T-helper 1 cell treated with Interleukin-12 subunit alpha and Interleukin-12 subunit beta and Interleukin-4 antibody, amounts not matched to agents 30 ng/mL and 1 ng/mL, for 36 hours (primary cell): ENCODE measurements at regions not wholly inside any gene's neighbourhood (a gene's known extent, or its start where the extent isn't known, plus 50 kb on each side); places are given as distances from the start of the nearest gene placed in this dataset.
"Not testable (repeated sequence)": the region's sequence is repeated elsewhere in the genome, so short reads cannot be mapped to it uniquely, and the experiment has no call there.

Experiments
- intact Hi-C: fragments of 100-400 bp; cut with micrococcal nuclease; formaldehyde crosslinking; loops from one replicate; pipeline ENCODE4 v1.15.1; 2024

GRCh38 chr5:116825486-116825885 is 250.9 kb upstream of the SEMA6A start:
- intact Hi-C loops = no loop called here

DNA sequence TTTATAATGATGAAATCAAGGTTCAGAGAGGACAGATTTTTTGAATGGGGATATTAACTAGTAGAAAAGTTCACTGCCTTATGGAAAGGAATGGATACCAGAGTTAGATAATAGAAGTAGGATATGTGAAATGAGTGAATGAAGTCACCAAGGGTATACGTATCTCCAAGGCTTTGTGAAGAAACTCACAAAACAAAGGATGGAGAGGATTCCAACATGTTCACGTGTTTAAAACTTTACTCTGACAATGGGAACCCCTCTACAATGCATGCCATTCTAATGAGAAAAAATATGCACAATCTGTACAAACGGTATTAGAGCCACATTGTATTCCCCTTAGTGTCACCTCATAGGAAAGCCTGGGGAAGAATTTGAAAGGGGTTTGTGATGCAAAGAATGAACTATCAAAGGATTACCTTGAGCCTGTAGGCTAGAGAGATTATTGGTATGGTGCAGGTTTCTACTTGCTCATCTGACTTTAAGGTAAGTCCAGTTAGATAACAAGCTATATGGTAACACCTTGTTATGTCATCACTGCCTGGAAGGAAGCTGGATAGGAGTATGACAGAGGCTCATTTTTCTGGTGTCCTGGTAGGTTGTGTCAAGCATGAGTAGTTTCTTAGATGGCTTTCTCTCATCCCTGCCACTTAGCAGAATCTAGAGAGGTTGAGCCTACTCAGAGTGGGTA is 250.3 kb upstream of the SEMA6A start:
- intact Hi-C loops = no loop called here

DNA sequence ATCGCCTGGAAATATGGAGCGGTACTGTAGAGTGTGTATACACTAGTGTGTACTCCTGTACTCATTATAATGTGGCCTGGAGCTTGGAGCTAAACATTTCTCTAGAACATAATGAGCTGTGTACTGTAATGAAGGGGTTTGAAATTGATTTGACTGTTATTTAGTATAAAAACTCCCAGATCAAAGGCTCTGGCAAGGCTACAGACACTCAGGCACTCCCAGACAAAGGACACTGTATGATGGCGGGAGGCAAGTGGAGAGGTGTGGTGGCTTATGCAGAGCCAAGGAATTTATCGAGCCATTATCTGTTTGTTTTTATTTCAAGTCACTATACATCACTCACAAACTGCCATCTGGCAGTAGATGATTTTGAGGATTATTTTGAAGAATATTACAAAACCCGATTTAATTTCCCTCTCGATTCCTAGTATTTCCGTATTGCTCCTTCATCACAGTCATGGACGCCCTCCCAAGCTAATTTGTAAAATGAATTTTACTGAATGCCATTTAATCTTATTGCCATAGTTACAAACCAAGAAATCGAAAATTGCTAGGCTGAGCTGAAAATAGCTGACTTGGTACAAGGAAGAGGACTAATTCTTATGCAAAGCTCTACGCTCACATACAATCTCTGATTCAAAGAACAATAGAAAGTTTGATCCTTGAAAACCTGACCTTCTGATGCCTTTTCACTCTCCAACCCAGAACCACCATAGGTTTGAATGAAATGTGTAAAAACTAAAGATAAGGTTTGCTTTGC is 240.2 kb upstream of the SEMA6A start:
- intact Hi-C loops = no loop called here

DNA sequence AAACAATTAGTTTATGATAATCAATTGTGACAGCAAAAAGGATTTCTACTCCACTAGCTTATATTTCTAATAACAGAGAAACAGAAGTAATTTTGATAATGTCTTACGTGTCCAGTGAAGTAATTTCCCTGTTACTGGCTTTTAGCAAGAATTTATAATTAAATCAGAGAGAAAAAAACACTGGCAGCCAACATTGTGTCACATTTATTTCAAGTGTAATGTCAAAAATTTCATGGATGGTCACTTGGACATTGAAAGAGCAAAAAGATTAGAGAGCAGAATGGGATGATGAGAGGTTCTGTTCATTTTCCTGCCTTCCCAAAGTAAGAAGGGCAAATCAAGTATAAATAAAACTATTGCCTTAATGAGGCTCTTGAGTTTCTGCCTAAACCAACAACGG is 239.3 kb upstream of the SEMA6A start:
- intact Hi-C loops = no loop called here

DNA sequence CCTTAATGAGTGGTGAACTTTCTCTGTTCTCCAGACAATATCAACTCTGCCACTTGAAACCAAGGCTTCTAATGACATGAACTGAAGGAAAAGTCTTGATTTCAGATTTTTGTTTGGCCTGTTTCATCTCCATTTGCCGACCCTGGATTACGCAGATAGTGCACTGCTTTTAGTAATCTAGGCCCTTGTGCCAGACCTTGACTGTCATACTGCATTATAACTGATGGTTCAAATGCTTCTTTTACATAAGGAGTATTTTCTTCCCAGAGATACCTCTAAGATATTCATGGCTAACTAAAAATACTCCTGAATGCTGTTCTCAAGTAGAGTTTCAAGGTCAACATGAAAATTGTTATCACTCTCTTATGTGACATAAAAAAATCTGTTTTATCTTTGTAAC is 238.7 kb upstream of the SEMA6A start:
- intact Hi-C loops = no loop called here

DNA sequence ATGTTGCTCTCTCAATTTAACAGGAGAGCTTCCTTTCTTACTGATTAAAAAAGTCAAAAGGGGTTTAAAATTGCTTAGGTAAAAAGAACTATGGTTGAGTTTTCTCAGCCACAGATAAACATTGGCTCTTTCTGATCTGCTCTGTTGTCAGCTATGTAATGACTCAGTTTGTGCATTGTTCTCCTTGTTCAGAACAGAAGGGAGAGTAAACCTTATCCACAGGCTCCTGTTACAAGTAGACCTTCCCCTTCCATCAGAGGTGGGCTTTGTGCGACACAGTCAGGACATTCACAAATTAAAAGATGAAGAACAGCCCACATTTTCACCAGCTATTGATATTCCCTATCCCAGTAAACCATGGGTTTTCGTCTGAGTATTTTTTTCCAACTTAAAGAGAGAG is 236.3 kb upstream of the SEMA6A start:
- intact Hi-C loops = no loop called here

DNA sequence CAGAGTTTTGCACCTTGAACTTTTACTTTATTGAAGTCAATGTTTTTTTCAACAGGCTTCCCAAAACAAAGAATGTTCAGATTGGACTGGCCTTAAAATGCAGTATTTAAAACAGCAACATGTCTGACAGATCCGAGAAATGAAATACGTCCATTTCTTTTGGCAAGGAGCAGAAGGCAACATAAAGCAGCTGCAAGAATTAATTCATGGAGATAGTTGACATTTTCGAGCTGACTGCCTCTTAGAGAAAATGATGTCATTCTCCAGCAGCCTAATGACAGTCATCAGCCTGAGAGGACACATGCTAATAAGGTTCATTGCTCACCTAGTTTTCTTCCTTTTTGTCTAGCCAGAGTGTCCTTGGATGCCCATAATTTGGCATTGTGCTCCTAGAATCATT is 232.2 kb upstream of the SEMA6A start:
- intact Hi-C loops = no loop called here

- intact Hi-C loops = no loop called here
Observed at GRCh38 chr5:116799401-116799800, 224.8 kb upstream of the SEMA6A start.

GRCh38 chr5:116795189-116795588 is 220.6 kb upstream of the SEMA6A start:
- intact Hi-C loops = no loop called here

DNA sequence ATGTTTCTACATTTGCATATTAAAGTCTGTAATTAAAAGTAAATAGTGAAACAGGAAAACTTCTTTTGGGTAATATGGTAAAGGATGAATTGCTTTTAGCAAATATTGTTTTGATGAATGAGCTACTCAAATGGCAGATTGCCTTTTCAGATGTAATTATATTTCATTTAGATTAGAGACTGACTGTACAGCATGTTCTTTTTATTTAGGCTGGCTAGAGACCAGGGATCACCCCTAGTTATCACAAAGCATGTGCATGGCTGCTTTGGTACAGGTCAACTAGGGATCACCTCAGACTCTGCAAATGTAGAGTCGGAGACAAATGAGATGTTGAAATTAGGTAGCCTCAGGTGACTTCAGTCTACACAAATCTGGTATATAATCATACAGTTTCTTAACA is 214.9 kb upstream of the SEMA6A start:
- intact Hi-C loops = no loop called here

DNA sequence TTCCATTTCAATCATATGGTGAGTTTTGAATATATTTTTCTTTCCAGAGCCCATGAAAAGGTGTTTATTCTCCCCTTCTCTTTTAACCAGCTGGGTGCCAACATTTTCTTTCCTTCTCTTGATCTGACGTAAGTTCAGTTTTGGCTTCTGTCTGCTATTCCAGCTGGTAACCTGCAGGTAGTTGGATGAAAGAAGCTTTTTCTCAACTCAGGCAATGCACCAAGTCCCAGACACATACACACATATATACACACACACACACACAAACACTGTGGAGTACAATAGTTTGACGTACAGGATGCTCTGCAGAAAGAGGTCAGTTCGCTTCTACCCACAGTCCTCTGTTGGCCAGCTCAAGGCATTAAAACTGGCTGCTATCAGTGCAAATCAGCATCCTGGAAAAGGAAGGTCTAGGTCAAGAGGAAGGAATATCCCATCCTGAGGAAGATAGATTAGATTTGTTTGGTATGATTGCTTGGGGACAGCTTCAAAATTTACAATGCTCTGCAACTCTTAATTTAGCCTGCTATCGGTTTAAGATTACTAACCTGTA is 214.3 kb upstream of the SEMA6A start:
- intact Hi-C loops = no loop called here

GRCh38 chr5:116787570-116787969 is 212.9 kb upstream of the SEMA6A start:
- intact Hi-C loops = no loop called here

DNA sequence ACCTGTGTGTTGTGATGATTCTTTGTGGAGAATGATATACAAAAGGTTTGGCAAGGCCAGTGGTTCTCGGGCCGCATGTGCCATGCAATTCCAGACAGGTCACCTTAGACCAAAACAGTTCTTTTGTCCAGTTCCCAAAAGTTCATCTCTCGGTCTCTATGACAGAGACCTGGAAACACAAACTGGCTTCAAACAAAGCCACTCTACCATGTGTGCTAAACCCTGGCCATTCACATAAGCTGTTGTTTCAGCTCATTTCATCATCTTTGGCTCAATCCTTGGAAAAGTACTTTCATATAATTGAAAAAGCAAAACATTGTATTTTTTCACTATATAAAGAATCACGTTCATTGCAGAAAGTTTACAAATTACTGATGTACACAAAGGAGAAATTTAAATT is 210.5 kb upstream of the SEMA6A start:
- intact Hi-C loops = no loop called here

DNA sequence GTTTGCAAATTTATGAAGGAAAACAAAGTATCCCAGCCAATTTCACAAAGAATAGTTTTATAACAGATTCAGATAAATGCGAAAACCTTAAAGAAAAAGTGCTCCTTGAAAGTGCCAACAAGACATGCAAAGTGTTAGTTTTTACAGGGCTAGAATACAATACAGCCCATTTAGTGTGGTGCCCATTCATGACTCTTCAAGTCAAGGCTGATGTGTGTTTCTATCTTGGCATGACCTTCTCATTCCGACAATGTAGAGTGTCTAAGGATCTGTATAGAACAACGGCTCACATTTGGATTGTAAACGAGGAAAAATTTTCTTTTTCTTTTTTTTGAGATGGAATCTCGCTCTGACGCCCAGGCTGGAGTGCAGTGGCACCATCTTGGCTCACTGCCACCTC is 205.2 kb upstream of the SEMA6A start:
- intact Hi-C loops = no loop called here

DNA sequence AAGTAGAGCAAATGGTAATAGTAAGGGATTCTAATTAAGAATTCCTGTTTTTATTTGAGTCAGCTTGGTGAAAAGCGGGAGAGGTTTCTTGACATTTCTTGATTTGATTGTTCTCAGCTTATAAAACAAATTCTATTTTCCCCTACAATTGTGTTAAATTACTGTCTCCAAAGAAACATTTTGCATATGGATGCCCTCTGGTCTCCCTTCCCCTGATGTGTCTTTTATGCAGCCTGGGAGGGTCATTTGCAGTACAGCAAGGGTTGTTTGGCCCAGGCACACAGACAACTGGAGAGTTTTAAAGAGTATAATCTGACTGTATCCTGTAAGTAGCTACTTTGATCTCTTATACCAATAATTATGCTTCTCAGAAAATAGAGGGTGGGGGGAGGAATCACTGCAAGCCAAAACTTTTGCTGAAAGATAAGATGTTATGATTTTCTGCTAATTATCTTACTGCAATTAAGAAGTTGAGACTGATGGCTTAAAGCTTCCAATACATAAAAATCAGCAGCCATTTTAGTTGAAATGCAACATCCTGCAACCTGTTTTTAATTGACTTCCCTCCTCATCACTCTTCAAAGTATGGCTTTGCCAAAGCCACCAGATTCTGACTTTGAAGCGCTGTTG is 204.1 kb upstream of the SEMA6A start:
- intact Hi-C loops = no loop called here

DNA sequence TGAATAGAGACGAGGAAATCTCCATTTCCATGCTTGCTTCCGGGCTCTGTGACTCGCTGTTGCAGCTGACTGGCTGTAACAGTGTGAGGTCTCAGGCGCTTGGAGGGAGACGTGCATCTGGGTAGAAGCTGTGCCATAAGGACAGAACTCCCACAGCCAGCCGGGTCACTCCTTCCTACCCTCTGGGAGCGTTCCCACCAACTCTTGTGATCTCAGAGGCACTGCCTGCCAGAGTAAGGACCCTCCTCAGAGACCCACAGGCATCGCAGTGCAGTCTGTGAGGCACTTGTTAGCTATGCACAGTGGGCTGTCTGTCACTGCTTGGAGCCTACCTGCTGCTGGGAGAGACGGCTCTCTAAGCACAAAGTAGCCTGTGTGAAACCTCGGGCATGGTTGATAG is 203.4 kb upstream of the SEMA6A start:
- intact Hi-C loops = no loop called here

- intact Hi-C loops = no loop called here
Observed at GRCh38 chr5:116773926-116774325, 199.3 kb upstream of the SEMA6A start.

DNA sequence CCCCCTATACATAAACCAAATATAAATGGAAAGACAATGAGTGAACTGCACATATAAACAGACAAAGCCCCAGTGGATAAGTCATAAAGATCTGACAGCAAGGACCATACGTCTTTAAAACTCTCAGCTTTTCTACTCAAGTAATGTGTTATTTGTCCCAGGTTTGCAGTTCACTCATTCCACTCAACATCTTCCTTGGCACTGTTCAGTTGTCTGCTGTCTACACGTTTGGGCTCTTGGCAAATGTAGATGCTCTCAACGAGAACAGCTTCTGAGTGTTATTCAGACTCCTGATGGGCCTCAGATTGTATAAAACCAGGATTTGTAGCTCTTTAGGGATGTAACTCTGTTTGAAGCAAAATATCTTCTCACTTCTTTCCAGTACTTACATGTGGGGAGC is 198.2 kb upstream of the SEMA6A start:
- intact Hi-C loops = no loop called here

GRCh38 chr5:116772152-116772501 is 197.5 kb upstream of the SEMA6A start:
- intact Hi-C loops = no loop called here

DNA sequence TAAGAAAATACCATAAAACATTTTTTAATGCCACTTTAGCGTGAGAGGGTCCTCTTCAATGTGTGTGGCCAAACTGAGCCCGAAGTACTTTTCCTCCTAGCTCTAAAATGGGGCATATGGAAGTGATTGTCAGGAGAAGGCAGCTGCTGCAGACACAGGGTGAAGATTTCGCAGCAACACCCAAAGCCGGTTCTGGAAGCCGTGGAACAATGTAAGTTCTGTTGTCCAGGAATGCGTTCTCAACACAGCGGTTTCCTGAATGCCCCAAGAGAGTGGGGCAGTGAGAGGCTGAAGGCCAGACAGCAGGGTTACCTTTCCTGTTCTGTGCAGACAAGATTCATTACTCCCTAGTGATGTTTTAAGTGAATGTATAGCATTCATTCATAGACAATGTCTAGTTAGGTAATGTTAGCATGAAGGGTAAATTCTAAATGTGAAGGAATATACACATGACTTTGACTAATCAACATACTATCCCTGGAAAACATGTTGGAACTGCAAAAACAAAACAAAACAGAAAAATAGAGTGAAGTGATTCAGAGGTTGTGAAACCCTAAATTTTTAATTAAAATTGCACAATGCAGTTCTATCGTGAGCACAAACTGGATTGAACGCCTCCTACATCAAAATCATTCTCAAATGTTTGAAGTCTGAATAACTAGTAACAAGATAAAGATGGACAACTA is 197.0 kb upstream of the SEMA6A start:
- intact Hi-C loops = no loop called here

DNA sequence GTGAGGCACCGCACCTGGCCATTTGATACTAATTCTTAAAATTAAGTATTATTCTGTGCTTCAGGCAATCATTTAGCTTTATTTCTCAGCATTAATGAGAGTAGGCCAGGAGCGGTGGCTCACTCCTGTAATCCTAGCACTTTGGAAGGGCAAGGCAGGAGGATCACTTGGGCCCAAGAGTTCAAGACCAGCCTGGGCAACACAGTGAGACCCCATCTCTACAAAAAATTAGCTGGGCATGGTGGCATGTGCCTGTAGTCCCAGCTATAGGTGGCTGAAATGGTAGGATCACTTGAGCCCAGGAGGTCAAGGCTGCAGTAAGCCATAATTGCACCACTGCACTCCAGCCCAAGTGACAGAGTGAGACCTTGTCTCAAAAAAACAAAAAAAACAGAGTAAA is 195.3 kb upstream of the SEMA6A start:
- intact Hi-C loops = not testable (repeated sequence)

DNA sequence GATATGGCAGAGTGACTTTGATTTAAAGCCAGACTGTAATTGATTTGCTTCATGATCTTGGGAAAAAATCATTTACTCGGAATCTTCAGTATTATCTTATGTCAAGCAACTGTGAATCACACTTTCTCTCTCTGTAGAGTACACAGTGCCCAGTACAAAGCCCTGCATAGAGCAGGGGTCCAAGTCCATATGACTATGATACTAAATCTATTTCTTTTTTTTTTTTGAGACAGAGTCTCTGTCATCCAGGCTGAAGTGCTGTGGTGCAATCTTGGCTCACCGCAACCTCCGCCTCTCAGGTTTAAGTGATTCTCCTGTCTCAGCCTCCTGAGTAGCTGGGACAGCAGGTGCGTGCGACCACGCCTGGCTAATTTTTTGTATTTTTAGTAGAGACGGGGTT is 194.8 kb upstream of the SEMA6A start:
- intact Hi-C loops = no loop called here
